ENCODE measurements at regions not wholly inside any gene's neighbourhood (a gene's known extent, or its start where the extent isn't known, plus 50 kb on each side); places are given as distances from the start of the nearest gene placed in this dataset.
"Not testable (repeated sequence)": the region's sequence is repeated elsewhere in the genome, so short reads cannot be mapped to it uniquely, and the experiment has no call there.

GRCh38 chr3:152891678-152892077, 56.7 kb downstream of the P2RY1 start:
- no peak for FAIRE-seq

DNA sequence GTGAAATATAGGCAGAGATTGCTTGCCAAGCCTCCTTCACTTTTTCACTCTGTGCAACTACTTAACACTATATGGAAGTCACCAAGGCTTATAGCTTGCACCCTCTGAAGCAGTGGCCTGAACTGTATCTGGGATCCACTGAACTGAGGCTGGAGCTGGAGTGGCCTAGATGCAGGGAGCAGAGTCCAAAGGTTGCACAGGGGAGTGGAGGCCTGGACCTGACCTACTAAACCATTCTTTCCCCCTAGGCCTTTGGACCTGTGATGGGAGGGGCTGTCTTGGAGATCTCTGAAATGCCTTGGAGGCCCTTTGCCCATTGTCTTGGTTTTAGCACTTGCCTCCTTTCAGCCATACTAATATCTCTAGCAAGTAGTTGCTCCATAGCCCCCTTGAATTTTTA, 57.5 kb downstream of the P2RY1 start:
- no peak for FAIRE-seq

GRCh38 chr3:152893647-152894046, 58.7 kb downstream of the P2RY1 start:
- FAIRE-seq = no peak

DNA sequence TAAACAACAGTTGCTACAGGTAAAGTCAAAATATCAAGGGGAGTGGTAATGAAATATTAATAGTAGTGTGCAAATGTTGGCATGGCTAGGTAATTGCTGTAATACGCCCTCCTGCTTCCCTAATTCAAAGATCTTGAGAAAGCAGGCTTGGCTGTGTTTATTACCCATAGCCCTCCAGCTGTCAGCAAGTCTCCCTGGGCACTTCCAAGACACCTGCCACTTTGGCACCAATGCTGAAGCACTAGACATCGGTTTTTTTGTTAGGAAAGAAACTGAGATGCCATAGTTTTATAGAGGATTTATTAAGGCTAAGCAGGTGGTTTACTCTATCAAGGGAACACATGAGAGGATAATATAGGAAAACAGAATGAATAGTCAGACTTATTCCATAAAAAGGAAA, 64.4 kb downstream of the P2RY1 start:
- no peak for FAIRE-seq

DNA sequence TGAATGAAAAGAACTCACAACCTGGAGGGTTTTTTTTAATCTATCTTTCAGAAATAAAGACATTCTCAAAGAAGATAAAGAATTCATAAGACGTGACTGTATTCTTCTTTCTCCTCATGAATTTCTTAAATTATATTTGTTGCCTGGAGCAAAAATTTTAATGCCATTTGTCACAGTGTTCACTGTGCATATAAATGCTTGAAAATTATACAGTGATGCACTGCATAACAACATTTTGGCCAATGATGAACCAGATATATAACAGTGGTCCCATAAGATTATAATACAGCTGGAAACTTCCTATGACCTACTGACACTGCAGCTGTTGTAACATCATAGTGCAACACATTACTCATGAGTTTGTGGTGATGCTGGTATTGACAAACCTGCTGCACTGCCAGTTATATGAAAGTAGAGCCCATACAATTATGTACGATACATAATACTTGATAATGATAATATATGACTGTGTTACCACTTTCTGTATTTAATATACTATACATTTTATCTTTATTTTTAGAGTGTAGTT, 67.3 kb downstream of the P2RY1 start:
- FAIRE-seq = no peak

- no peak for FAIRE-seq
Observed at GRCh38 chr3:152905631-152906030, 70.7 kb downstream of the P2RY1 start.

DNA sequence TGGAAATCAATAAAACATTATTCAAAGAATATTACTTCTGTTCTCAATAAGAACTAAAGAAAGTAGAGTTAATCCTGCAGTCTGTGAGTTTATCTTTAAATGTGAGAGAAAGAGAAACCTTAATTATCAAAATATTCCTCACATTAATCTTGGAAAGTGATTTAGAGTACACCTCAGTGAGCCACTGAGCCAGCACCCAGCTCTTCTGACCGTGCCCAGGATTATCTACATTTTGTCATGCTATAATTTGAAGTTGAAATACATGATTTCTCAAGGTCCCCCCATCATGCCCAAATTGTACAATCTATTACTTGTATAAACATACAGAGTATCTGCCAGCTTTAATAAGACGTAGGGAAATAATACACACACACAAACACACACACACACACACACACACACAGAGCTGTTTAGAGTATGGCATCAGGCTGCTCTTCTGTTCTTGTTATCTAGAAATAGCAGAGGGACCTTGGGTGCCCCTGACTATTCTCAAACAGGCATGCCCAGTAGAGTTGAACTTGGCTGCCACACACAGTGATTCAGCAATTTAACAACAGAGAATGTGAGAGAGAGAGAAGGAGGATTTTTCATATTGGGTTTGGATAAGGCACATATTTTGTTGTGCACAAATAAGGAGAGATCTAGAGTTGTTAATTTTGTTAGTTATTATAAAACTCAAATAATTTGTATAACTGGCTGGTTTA, 74.4 kb downstream of the P2RY1 start:
- FAIRE-seq = no peak

- FAIRE-seq = no peak
Observed at GRCh38 chr3:152910211-152910610, 75.3 kb downstream of the P2RY1 start.

- no peak for FAIRE-seq
Observed at GRCh38 chr3:152910966-152911365, 76.0 kb downstream of the P2RY1 start.

DNA sequence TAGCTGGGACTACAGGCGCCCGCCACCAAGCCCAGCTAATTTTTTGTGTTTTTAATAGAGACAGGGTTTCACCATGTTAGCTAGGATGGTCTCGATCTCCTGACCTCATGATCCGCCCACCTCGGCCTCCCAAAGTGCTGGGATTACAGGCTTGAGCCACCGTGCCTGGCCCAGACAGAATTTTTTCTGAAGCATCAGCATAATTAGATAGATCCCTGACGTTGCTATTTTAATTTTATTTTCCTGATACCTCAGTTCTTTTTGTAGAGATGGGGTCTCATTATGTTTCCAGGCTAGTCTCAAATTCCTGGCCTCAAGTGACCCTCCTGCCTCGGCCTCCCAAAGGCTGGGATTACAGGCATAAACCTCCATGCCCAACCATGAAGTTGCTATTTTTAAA, 79.8 kb downstream of the P2RY1 start:
- FAIRE-seq = not testable (repeated sequence)

DNA sequence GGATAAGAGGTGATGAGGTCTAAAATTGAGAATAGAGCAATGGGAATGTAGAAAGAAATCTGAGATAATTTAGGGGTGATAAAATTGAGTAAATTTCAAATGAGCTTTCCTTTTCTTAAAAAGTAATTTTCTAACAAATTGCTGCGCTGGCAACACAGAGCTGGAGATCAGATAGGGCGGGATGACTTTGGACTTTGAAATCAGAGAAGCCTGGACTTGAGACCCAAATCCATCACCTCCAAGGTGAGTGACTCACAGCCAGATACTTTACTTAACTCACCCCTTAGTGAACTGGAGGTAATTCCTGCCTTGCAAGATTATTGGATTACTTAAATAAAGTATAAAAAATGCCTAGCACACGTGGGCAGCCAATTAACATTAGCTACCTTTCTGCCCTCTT, 80.8 kb downstream of the P2RY1 start:
- FAIRE-seq = no peak

- FAIRE-seq = no peak
Observed at GRCh38 chr3:152916753-152917279, 81.9 kb downstream of the P2RY1 start.

GRCh38 chr3:152921351-152921750, 86.4 kb downstream of the P2RY1 start:
- FAIRE-seq = no peak

GRCh38 chr3:152922554-152922953, 87.6 kb downstream of the P2RY1 start:
- no peak for FAIRE-seq

GRCh38 chr3:152927131-152927530, 92.2 kb downstream of the P2RY1 start:
- FAIRE-seq = no peak

- FAIRE-seq = no peak
Observed at GRCh38 chr3:152930516-152930915, 95.6 kb downstream of the P2RY1 start.

DNA sequence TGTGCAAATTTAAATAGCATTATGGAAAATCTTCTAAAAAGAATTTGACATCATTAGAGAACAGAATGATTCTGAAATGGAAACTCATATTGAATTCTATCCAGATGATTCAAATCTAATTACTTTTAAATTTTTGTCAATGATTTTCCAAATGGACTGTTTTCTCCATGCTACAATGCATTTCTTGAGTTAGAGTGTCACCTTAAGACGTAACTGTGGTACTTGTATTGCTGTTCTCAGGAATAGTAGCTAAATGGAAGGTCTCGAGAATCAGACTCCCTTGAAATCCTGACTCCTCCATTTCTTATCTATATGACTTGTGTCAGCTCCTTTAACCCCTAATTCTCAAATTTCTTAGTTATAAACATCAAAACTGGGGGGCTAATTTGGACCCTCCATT, 102.3 kb downstream of the P2RY1 start:
- no peak for FAIRE-seq

GRCh38 chr3:152938974-152939636, 104.2 kb downstream of the P2RY1 start:
- no peak for FAIRE-seq

DNA sequence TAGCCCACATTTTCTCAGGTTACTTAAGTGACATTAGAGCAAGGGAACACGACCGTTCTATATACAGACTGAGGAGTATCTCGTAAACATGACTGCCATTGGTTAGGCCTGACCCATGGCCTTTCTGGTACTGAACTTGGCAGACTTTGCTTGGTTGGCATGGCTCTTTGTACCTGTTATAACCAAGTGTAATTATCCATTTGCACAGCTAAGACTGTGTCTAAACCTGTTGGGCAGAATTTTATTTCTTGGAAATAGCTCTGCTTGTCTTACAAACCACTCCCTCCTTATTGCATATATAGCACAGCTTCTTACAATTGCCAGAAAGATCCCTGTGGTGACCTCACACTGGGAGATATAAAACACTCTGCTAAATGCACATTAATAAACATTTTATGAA, 106.9 kb downstream of the P2RY1 start:
- FAIRE-seq = no peak

DNA sequence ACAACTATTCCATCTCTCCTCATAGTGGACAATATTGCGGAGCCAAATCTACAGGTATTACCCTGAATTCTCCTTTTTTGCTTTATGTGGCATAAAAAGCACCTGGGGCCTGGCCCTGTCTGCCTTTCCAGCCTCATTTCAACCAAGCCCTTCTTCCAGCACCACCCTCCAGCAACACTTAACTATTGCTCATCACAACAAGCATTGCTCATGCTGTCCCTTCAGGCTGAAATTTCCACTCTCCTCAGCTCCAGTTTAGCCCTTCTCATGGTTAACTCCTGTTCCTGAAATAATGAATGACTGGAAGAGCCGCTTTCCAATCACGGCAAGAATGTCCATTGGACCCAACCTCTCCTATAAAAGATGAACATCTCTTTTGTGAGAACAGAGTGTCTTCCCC, 107.4 kb downstream of the P2RY1 start:
- FAIRE-seq = no peak

DNA sequence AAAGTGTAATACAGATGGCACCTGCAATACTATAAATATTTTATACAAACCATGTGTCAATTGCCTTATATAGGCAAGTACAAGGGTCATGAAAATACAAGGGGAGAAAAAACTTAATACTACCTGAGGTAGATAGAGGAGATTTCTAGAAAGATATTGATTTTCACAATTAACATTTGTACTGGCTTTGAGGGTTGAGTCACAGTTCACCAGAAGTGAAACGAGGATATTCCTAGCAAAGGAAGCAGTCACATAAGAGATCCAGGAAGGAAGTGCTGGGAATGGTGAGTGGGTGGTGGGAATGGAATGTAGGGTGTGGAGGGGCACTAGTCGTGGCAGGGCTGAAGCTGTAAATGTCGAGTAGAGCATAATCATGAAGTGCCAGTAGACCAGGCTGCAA, 108.7 kb downstream of the P2RY1 start:
- no peak for FAIRE-seq

DNA sequence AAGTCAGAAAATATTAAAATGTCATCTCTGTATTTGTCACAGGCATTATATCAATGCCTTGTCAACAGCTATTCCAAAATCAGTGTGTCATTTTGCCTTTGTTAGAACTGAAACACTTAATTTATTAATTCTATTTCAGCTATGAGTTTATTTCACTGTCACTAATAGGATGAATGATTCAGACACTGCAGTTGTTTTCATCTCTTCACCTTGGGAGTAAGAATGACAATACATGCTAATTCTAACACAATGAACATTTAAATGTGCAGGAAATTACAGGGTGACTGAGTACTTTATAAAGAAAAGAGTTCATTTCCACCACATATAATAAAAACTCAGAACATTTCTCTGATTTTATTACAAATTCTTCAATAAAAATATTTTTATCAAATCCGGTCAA, 109.7 kb downstream of the P2RY1 start:
- no peak for FAIRE-seq

GRCh38 chr3:152945556-152945955, 110.6 kb downstream of the P2RY1 start:
- FAIRE-seq = no peak

GRCh38 chr3:152957491-152957890, 122.6 kb downstream of the P2RY1 start:
- FAIRE-seq = no peak

Data from colon (tissue), 2 donors.